ENCODE measurements at regions not wholly inside any gene's neighbourhood (a gene's known extent, or its start where the extent isn't known, plus 50 kb on each side); places are given as distances from the start of the nearest gene placed in this dataset.

DNA sequence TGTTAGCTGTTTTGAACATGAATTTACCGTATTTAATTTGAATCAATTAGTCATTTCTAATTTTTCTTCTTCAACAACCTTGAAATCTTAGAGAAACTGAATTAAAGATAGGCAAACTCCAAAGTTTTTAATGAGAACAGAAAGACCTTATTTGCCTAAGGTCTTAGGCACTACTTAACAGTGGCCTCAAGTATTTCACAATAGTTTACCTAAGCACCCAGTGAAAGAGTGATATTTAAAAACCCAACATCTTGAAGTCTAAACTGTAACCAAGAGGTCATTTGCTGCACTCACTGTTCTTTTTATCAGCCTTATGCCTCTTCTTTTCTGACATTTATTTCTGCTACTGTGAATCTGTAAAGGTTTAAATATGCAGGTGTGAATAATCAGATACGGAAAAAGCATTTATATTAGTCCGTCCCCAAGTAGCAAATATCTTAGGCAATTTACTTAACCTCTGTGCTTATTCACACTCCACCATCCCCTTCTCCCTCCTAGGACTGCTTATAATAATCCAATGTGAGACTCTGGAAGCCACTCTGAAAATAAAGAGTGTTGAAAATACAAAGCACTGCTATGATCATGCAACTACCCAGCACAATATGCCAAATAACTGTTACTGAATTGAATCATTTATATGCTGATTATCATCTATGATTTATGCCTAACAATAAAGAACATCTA, 105.7 kb downstream of the ELAPOR2 start:
- no peaks in the 10 kb centered on the region for H4K20me1 ChIP-seq (ENCODE audit: insufficient read depth, poor library complexity, severe bottlenecking)
- TF ChIP-seq EZH2 (IDR thresholded peaks at IDR 0.05; ENCODE audit: borderline replicate concordance) (no peak), EZH2phosphoT487 (IDR thresholded peaks at IDR 0.05; ENCODE audit: low read depth, severe bottlenecking, unreplicated experiment) (no peak)
- TF ChIP-seq, protein P1, sequence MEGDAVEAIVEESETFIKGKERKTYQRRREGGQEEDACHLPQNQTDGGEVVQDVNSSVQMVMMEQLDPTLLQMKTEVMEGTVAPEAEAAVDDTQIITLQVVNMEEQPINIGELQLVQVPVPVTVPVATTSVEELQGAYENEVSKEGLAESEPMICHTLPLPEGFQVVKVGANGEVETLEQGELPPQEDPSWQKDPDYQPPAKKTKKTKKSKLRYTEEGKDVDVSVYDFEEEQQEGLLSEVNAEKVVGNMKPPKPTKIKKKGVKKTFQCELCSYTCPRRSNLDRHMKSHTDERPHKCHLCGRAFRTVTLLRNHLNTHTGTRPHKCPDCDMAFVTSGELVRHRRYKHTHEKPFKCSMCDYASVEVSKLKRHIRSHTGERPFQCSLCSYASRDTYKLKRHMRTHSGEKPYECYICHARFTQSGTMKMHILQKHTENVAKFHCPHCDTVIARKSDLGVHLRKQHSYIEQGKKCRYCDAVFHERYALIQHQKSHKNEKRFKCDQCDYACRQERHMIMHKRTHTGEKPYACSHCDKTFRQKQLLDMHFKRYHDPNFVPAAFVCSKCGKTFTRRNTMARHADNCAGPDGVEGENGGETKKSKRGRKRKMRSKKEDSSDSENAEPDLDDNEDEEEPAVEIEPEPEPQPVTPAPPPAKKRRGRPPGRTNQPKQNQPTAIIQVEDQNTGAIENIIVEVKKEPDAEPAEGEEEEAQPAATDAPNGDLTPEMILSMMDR (IDR thresholded peaks at IDR 0.05; ENCODE audit: poor library complexity), result no peak
- WGBS (ENCODE audit: low lambda C conversion rate, missing lambda C conversion rate), result 74% methylated on average over 3 of the region's 3 CpGs

DNA sequence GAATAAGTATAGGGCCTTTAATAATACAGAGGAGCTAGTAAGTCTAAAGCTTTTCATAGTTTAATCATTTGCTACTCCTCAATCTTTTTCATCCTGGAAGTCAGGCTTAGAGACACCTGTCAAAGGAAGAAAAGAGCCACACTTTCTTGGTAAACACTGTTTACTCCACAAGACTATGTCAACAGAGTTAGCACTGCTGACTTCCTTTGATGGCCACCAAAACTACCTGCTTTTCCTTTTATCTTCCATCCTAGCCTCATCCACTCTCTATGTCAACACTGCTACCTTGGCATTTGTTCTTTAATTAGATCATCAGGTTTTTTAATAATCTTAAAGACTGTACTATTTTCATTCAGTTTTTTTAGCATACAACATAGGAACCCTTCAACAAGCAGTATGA, 106.2 kb downstream of the ELAPOR2 start:
- Histone ChIP-seq H3K27me3 (no peaks in the 10 kb centered on the region), H3K4me2 (no peak overlapping the region), H3K4me1 (ENCODE audit: insufficient read depth) (no peaks in the 10 kb centered on the region), H4K20me1 (ENCODE audit: insufficient read depth, poor library complexity, severe bottlenecking) (no peaks in the 10 kb centered on the region), H3K27ac (no peak overlapping the region), H3K36me3 (replicated peaks; ENCODE audit: insufficient read depth, low read depth) (no peaks in the 10 kb centered on the region), H2AFZ (no peak overlapping the region), H3K9me3 (ENCODE audit: low read depth) (no peaks in the 10 kb centered on the region), H3K9me2 (replicated peaks; ENCODE audit: insufficient read depth) (no peaks in the 10 kb centered on the region), H3K79me2 (peaks cover 68% of the 10 kb centered on the region), H3K4me3 (no peak overlapping the region)
- DNase-seq (ENCODE audit: low spot score), result no peak
- TF ChIP-seq, protein P1 (IDR thresholded peaks at IDR 0.05; ENCODE audit: poor library complexity), result no peak
- TF ChIP-seq EZH2phosphoT487 (IDR thresholded peaks at IDR 0.05; ENCODE audit: low read depth, severe bottlenecking, unreplicated experiment) (no peak), EZH2 (IDR thresholded peaks at IDR 0.05; ENCODE audit: borderline replicate concordance) (no peak)

More for the DNA sequence above, 105.7 kb downstream of the ELAPOR2 start:
- Histone ChIP-seq H3K9me3 (ENCODE audit: low read depth) (no peaks in the 10 kb centered on the region), H3K4me2 (peak overlapping the region; percentile 5), H2AFZ (no peak overlapping the region), H3K4me3 (no peak overlapping the region), H3K79me2 (peaks cover 63% of the 10 kb centered on the region), H3K36me3 (replicated peaks; ENCODE audit: insufficient read depth, low read depth) (no peaks in the 10 kb centered on the region), H3K27me3 (no peaks in the 10 kb centered on the region), H3K27ac (no peak overlapping the region), H3K4me1 (ENCODE audit: insufficient read depth) (no peaks in the 10 kb centered on the region), H3K9me2 (replicated peaks; ENCODE audit: insufficient read depth) (no peaks in the 10 kb centered on the region)
- DNase-seq (ENCODE audit: low spot score), result no peak

DNA sequence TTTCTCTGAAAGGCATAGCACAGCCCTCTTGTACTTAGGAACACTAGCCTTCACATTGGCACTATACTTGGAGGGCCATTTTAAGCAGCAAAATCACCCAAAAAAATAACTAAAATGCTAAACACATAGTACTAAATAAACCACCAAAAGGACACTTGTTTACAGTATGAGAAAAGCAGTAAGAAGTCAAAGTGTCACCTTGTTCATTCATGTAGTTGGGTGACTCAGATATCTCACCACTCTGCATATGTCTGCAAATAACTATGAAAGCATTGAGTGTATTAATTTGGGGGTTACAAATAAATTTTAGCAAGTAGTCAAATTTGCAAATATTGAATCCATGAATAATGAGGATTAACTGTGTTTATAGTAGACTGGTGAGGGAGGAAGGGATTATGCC, 107.6 kb downstream of the ELAPOR2 start:
- no peaks in the 10 kb centered on the region for H4K20me1 ChIP-seq (ENCODE audit: insufficient read depth, poor library complexity, severe bottlenecking)
- no peak for DNase-seq (ENCODE audit: low spot score)
- H3K79me2 ChIP-seq, result peaks cover 77% of the 10 kb centered on the region

More for the DNA sequence above, 107.6 kb downstream of the ELAPOR2 start:
- Histone ChIP-seq H3K4me3 (no peak overlapping the region), H3K9me2 (replicated peaks; ENCODE audit: insufficient read depth) (no peaks in the 10 kb centered on the region), H3K27ac (no peak overlapping the region), H3K27me3 (no peaks in the 10 kb centered on the region), H3K9me3 (ENCODE audit: low read depth) (no peaks in the 10 kb centered on the region), H3K4me1 (ENCODE audit: insufficient read depth) (no peaks in the 10 kb centered on the region), H2AFZ (no peak overlapping the region), H3K4me2 (no peak overlapping the region), H3K36me3 (replicated peaks; ENCODE audit: insufficient read depth, low read depth) (no peaks in the 10 kb centered on the region)
- TF ChIP-seq, protein P1 (IDR thresholded peaks at IDR 0.05; ENCODE audit: poor library complexity), result no peak
- TF ChIP-seq EZH2phosphoT487 (IDR thresholded peaks at IDR 0.05; ENCODE audit: low read depth, severe bottlenecking, unreplicated experiment) (no peak), EZH2 (IDR thresholded peaks at IDR 0.05; ENCODE audit: borderline replicate concordance) (no peak)
